GM12892 (cell line): ENCODE measurements at regions not wholly inside any gene's neighbourhood (a gene's known extent, or its start where the extent isn't known, plus 50 kb on each side); places are given as distances from the start of the nearest gene placed in this dataset.

Experiments used
- POLR2A ChIP-seq: IDR thresholded peaks from 2 replicates; pipeline ENCODE4 v1.6.1; 2011; ENCODE audit warnings: low read depth, low read length, control low read depth
- POLR2AphosphoS5 ChIP-seq: IDR thresholded peaks from 2 replicates; pipeline ENCODE4 v1.6.1; 2011; ENCODE audit warnings: low read depth, low read length, control low read depth

DNA sequence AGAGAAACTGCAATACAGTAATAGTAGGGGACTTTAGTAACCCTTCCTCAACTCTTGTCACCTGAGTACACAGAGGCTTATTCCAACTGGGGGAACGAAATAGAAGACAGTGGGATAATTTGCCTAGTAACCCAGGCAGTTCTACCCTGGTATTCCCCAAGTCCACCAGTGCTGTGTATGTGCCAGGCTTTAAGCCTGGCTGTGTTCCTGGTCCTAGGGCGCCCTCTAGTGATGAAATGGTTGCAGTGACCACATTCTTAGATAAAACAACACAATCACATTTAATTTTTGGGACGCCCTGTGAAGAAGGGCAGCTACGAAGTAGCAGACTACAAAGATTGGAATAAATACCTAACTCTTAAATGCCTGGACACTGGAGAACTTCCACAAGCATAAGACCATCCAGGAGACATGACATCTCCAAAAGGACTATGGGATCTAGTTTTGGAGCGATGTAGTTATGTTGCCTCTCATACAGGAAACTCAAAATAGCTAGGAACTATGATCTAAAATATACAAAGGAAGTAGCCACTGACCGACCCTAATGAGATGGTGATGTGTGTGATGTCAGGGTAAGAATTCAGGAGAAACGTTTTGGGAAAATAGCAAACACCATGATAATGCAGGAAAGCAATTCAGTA lies 163.0 kb upstream of the XIST start:
- TF ChIP-seq POLR2A (no peak), POLR2AphosphoS5 (no peak)
